GM18502 (cell line): ENCODE measurements at regions not wholly inside any gene's neighbourhood (a gene's known extent, or its start where the extent isn't known, plus 50 kb on each side); places are given as distances from the start of the nearest gene placed in this dataset.
"Not testable (repeated sequence)": the region's sequence is repeated elsewhere in the genome, so short reads cannot be mapped to it uniquely, and the experiment has no call there.

Experiments used
- ATAC-seq: cut with Tn5 transposase; IDR thresholded peaks from one replicate; pipeline ENCODE4 v1.9.1; 2021; ENCODE audit warnings: mild to moderate bottlenecking; ENCODE audit not compliant: unreplicated experiment, poor library complexity

DNA sequence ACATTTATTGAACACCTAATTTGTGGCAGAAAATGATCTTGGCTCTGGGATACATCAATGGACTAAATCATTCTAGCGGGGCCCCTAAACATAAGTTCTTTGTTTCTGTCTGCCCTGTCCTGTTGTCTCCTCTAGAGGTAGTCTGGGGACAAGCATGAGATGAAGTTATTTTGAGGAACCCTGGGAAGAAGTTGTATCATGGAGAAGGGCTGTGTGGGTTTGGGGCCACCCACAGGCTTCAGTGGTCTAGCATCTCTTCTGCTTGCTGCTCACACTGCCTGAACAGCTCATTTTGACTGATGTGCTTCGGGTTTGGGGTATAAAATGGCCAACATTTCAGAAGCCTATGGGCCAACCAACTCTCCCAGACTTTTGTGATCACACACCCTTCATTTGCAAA lies 50.3 kb upstream of the OSBPL11 start:
- ATAC-seq = no peak

DNA sequence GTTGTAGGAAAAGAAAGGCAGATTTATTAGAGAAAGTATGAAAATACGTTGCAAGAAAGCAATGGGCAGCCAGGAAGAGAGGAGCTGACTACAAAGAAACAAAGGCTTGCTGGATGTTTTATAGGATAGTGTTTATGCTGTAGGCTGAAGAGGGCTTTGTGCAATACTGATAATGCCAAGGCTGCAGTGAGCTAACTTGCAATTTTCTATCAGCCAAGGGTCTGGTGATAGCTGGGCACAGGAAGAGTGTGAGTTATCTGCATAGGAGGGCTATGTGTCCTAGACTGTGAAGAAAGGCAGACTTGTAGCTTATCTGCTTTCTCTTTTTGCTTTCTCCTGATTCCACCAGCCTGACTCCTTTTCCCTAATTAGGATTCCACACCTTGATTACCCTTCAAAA lies 51.3 kb upstream of the OSBPL11 start:
- ATAC-seq = no peak

DNA sequence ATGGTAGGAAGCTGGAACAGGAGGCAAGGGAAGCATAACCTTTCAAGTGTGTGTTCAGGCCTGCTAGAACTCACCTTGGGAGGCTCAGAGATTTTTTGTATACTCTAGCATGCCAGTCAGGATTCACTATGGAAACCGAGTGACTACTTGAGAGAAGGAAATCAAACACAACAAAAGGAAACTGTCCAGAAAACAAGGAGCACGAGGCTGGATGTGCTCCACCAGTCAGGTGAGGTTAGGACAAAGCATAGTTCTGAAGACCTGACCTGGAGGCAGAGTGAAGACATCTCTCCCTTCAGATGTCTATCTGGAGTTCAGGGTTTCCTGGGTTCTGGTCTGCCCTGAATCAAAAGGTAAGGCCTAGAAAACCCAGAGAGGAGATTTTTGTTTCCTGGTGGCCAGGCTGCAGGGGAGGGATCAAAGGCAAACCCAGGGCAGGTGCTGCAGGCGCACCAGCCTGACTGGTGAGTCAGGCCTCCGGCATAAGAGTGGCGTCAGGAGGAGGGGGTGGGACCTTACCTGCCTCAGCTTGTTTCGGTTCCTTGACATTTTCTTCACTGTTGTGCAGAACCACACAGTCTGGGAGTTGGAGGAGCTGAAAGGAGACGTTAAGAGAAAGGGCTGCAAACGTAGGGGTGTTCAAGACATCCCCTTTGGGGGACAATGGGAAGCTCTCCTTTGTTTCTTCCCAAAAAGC lies 52.2 kb upstream of the OSBPL11 start:
- ATAC-seq = no peak

DNA sequence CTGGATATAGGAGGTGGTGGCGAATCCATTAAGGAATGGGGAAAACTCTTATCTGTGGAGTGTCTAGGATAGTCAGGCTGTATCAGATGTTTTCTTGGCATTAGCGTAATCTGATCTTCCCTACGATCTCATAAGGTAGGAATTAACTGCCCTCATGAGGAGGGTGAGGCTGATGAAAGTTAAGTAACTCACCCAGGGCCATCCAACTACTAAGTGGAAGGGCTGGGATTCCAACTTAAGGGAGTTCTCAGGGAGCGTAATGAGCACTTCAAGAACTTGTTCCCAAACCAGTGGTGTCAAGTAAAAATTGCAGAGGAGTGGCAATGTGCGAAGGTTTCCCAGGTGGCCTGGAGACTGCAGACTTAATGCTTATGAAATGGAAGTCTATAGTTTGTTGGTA lies 55.9 kb upstream of the OSBPL11 start:
- ATAC-seq = no peak

DNA sequence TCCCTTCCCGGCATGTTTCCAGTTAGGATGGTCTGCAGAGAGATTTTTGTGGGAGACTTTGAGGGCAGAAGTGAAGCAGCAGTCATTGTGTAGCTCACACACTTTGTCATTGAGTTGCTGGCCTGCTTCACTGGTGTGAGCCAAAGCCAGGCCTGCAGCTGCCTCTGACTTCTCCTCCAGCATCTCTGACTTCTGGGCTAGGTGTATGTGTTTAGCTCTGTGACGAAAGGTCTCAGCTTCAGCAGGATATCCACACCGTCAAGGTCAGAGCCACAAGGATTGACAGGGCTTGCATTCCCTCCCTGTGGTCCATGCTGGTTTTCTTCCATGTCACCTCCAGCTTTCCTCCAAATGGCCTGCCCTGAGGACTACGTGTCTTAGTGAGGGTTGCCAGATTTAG lies 57.1 kb upstream of the OSBPL11 start:
- ATAC-seq = no peak

DNA sequence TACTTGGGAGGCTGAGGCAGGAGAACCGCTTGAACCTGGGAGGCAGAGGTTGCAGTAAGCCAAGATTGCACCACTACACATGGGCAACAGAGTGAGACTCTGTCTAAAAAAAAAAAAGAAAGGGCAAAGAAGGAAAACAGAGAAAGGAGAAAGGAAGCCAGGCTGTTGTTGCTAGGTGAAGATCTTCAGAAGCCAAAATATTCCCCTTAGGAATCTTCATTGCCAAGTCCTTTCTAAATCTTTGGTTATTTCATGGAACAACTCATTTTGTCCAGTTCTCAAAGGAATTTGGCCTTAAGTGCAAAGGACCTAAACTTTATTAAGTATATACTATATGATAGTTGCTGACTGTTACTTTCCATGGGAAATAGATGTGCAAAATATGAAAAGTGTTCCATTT lies 59.2 kb upstream of the OSBPL11 start:
- no peak for ATAC-seq

DNA sequence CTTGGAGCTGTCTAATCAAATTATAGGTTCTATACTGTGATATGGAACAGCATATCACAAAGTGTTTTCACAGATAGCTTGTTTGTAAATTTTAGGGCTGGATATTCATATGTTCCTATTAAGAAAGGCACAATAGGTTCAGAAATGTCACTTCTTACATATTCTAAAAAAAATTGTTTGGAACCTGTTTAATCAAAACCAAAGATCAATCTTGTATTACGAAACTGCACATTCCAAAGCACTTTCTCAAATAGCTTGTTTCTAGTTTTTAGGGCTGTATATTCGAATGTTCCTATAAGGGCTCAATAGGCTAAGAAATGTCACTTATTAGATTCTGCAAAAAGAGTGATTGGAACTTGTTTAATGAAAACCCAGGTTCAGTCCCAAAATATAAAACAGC lies 67.4 kb upstream of the OSBPL11 start:
- ATAC-seq = no peak

DNA sequence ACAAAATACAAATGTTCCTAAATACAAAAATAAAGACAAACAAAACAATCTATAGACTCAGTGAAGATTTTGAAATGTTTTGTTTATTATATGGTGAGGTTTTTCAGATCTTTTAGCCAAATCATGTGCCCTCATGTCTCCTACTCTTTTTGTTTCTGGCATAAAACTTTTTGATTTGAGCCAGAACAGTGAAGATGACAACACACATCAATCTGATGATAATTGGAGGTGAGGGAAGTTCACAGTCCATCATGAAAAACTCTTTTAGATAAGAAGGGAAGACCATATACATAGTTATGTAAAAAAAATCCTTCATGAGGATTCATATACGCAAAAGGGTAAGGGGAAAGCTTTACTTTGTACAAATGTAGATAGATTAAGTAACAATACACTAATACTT lies 75.1 kb upstream of the OSBPL11 start:
- no peak for ATAC-seq

DNA sequence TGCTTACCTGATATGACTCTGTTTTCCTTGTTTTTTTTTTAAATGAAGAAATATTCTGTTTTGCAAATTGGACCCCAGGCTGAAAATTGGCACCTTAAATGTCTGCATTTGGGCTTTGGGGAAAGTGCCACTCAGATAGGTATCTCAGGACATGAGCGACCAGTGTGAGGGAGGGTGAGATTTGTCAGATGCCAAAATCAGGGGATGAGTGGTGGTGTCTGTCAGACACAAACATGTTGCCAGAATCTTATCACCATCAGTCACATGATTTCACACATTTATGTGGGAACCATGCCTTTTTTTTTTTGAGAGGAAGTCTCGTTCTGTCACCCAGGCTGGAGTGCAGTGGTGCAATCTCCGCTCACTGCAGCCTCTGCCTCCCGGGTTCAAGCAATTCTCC lies 75.6 kb upstream of the OSBPL11 start:
- no peak for ATAC-seq

DNA sequence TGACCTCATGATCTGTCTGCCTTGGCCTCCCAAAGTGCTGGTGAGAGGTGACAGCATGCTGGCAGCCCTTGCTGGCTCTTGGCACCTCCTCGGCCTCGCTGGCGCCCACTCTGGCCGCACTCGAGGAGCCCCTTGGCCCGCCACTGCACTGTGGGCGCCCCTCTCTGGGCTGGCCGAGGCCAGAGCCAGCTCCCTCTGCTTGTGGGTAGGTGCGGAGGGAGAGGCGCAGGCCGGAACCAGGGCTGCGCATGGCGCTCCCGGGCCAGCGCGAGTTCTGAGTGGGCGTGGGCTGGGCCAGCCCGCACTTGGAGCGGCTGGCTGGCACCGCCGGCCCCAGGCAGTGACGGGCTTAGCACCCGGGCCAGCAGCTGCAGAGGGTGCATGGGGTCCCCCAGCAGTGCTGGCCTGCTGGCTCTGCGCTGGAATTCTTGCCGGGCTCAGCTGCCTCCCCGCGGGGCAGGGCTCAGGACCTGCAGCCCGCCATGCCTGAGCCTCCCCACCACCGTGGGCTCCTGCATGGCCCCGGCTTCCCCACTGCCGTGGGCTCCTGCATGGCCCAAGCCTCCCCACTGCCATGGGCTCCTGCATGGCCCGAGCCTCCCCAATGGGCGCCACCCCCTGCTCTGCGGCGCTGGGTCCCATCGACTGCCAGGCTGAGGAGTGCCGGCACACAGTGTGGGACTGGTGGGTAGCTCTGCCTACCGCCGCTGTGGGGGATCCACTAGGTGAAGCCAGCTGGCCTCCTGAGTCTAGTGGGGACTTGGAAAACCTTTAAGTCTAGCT lies 76.4 kb upstream of the OSBPL11 start:
- no peak for ATAC-seq

DNA sequence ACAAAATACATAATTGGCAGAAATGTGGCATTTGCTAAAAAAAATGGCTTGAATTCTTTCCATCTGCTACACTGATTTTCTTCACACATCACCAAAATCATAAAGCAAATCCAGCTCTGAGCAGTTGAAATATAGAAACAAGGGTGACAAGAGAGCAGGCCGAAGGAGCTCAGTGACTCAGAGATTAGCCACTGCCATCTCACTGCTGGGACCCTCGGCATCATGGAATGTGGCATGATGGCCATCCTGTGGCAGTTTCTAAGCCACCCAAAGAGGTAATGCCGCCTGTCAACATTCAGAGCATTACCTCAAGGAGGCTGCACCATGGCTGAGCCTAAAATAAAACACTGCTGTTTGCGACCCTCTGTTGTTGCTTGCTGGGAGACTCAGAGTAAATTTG lies 80.5 kb upstream of the OSBPL11 start:
- ATAC-seq = no peak

DNA sequence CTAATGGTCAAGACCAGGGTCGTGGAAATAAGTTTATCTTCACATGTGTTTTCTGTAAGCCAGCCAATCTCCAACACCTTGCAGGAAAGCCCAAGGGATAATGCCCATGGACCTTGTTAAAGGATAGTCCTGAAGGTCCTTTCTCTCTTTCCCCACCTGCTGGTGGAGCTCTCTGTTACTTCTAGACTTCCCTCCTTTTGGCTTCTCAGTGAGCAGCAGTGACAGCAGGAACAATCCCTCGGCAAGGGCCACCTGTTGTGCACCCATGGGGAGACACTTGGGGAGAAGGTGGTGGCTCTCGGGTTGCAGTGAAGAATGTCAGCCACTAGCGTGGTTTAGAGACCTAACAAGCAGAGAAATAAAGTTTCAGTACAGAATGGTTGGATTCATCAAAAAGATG lies 84.0 kb upstream of the OSBPL11 start:
- no peak for ATAC-seq

DNA sequence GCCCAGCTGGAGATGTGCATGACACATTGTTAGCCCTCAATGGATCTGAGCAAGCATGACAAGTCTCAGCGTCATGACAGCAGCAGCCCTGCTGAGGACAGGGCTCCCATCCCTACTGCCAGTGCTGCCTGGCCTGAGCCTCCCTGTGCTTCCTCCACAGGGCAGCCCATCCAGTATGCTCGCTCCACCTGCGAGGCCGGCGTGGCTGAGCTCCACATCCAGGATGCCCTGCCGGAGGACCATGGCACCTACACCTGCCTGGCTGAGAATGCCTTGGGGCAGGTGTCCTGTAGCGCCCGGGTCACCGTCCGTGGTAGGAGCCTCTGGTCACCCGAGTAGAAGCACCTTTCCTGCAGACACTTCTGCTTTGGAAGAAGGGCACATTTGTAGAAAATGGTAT lies 85.8 kb upstream of the OSBPL11 start:
- ATAC-seq = no peak

DNA sequence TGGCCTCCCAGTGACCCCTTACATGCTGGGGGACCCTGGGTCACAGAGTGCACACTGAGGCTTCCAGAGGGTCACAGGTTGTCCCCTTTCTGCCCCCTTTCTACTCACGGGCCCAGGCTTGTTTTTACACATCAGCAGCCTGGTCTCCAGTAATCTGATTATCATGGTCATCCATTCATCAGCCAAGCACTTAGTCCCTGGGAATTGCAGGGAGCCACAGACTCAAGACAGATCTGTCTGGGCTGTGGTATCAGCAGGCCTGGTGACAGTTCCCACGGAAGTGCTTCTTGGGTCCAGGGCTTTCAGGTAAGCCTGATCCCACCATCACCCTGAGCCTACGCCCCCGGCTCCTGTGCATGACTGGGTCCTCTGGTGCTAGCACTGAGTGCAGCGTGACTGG lies 86.6 kb upstream of the OSBPL11 start:
- ATAC-seq = not testable (repeated sequence)

DNA sequence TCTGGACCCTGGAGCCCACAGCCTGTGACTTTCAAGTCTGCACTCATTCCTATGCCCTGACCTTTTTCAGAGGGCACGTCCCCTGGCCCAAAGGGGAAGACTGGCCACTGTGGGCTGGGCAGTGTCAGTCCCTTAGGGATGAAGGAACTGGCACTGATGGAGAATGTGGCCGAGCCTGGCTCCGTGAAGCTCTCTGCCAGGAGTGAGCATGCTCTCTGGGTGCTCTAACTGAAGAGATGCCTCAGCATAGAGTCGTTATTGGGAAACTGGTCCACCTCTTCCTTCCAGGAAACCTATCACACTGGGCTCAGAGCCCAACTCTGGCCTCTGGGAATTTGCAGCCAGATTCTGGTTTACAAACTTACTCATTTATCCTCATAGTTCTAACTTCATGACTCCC lies 87.3 kb upstream of the OSBPL11 start:
- not testable (repeated sequence) for ATAC-seq

DNA sequence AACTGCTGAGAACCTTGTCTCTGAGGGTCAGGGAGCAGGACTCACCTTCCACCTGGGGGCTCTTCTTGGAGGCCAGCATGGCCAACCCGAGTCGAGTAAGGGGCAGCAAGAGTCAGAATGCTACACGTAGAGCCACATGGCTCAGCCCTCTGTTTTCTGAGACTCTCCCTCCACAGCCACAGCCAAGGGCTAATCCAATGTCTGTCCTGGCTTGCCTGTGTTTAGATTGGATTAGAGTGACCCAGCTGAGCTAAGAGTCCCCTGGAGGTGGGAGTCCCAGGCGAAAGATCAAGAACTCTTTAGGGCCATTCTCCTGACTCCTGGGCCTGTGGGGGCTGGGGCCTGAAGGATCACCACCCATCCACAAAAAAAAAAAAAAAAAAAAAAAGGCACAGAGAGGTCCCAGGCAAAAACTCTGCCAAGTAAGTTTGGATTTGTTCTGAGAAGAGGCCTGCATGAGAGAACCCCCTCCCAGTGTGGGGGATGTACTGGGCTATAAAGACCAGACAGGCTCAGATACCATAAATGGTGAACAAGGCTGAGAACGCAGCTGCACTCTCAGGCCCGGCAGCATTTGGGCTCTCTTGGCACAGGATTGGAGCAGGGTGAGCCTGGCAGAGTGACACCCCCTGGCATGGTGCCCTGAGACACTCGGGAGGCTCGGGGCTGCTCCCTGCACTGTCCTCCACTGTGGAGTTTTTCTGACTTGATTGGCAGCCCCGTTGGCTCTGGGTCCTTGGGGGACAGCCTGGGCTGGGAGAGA lies 88.0 kb upstream of the OSBPL11 start:
- ATAC-seq = no peak

DNA sequence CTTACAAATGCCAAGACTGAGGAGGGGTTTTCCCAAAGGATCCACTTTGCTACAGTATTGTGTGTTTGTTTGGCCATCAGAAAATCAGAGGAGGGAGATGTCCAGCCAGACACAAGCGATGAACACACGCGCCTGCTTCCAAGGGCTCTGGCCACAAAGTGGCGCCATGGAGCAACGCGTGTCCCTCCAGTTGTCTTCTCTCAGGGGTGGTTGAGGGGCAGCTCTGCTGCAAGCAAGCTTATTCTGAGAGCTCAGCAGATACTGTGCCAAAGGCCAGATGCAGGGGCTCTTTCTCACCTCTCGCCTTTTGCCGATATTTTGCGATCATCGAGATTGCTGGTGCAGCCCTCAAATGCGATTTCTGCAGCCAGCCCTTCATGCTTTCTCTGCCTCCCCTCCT lies 88.9 kb upstream of the OSBPL11 start:
- ATAC-seq = no peak

DNA sequence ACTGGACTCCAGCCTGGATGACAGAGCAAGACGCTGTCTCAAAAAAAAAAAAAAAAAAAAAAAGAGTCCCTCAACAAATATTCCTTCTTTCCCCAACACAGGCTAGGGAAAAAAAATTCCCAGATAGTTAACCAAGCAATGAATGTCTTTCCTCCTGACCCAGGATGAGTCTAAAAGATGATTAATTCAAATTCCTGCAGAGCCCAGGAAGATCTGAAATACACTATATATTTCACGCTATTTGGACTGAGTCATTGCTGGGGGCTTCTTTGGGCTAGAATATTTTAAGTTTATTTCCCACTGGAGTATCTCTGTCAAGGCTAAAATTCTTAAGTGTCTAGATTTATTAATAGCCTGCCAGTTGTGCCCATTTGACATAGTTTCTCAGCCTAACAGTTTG lies 90.4 kb upstream of the OSBPL11 start:
- not testable (repeated sequence) for ATAC-seq

DNA sequence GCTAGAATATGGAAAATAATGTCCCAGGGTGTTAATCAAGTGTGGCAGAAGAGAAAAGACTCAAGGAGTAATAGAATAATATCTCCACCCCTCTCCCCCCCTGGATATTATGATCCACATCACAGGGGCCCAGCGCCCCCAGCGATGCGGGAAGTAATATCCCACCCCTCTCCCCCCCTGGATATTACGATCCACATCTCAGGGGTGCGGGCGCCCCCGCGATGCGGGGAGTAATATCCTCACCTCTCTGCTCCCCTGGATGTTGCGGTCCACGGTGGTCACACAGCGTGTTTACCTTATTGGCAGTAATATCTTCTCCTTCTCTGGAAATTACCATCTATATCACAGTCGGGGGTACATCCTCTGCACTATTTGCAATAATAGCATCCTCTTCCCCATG lies 97.1 kb upstream of the OSBPL11 start:
- no peak for ATAC-seq

DNA sequence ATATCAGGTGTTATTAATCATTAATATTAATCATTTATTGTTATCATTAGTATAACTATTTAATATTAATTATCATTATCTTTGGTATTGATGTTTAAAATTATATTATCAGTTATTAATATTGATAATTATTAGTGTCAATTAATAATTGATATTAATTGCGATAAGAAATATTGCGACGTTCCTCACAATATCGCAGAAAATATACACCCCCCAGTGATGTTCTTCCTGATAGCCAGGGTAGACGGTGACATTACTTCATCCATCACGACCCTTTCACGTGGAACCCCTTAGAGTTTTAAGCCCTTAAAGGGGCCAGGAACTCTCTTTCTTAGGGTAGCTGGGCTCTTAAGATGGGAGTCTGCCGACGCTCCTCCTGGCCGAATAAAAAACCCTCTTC lies 98.6 kb upstream of the OSBPL11 start:
- no peak for ATAC-seq

DNA sequence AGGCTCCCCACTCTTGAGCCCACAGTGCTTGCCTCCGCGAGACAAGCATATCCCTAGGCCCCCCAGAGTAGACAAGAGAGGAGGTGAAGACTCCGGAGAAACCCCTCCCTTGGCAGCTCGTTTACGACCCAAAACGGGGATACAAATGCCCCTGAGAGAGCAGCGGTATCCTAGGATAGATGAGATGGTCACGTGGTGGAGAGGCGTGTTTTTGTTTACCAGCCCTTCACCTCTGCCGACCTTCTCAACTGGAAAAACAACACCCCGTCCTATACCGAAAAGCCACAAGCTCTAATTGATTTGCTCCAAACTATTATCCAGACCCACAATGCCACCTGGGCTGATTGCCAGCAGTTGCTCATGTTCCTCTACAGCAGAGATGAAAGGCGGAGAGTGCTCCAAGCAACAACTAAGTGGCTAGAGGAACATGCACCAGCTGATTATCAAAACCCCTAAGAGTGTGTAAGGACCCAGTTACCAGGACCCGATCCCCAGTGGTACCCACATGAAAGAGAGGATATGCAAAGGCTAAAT lies 99.5 kb upstream of the OSBPL11 start:
- no peak for ATAC-seq
